ENCODE measurements at regions not wholly inside any gene's neighbourhood (a gene's known extent, or its start where the extent isn't known, plus 50 kb on each side); places are given as distances from the start of the nearest gene placed in this dataset.

DNA sequence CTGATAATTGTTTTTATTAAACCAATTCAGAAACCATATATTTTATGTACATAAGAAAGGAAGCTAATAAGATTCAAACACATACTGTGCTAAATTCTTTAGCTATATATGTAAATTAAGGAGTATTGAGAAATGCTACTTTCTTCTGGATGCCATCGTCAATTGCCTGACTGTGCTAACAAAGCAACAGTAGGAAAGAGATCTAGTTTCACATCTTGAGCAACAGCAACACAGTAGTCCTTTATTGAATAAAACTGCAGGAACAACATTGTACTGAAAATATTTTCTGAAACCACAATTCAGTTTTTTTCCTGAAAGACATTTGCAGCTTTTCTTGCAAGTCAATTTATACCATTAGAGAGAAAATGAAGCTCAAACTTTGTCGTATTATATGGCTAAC, 1404.9 kb upstream of the SLC39A10 start:
- TF ChIP-seq POLR2AphosphoS5 (IDR thresholded peaks at IDR 0.05; ENCODE audit: low read depth, low read length), result no peak
- no peak for TF ChIP-seq POLR2A (IDR thresholded peaks at IDR 0.05; ENCODE audit: low read depth, low read length)
- TF ChIP-seq TAF1 (IDR thresholded peaks at IDR 0.05; ENCODE audit: borderline replicate concordance, low read depth, low read length), result no peak

All from GM12892 (cell line).